Esophagus mucosa (tissue), 1 donor: ENCODE measurements at regions not wholly inside any gene's neighbourhood (a gene's known extent, or its start where the extent isn't known, plus 50 kb on each side); places are given as distances from the start of the nearest gene placed in this dataset.
"Not testable (repeated sequence)": the region's sequence is repeated elsewhere in the genome, so short reads cannot be mapped to it uniquely, and the experiment has no call there.

Source experiments
- ATAC-seq: fragments of 200-7000 bp; cut with Tn5 transposase; one replicate; pipeline ENCODE4 v1.9.1; 2020
- donor health status: DM: yes; HTN: yes; CAD: no.

DNA sequence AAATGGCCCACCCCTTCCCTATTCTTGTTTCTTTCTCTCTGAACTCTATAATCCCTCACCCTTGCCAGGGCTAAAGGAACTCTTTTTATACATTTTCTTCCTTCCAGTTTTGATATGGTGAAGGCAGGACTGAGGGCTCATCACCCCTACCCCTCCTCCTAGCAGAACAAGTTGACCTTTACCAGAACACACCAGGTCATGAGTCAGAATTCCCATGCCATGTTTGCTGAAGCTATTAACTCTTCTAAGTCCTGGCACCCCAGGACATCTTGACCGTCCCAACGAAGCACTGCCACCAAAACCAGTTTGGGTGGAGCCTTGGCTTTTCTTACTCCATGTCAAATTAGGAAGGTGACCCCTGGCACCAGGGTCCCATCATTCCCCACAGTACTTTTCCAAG lies 57.5 kb upstream of the DYNLT3 start:
- no peak for ATAC-seq

DNA sequence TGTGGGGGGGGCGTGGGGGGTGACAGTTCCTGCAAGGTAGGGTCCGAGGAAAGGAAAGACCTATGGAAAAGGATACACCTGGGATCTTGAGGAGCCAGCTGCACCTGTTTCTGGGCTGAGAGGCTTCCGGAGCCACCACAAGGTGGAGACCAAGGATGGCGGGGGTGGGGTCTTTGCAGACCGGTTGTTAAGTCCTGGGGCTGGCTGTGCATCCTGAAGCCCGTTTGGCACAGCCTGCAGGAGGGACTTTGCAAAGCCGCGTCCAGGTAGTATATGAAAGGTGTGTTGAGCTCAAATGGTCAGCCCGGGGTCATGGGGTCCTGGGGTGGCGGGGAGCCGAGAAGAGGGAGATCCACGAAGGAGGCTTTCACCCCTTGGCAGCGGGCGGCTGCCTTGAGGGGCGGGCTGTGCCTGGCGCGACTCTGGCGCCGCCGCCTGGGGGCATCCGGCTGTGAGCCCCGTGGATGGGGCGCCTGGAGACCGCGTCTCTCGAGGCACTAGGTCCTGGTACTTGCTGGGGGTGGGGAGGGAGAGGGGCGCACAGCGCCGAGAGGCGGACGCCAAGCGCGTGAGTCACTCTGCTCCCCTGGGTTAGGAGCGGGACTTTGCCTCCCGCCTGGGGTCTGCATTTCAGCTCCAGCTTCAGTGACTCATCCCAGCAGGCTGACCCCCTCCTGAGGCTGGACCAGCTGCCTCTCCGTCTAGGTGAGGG lies 58.2 kb upstream of the DYNLT3 start:
- no peak for ATAC-seq

DNA sequence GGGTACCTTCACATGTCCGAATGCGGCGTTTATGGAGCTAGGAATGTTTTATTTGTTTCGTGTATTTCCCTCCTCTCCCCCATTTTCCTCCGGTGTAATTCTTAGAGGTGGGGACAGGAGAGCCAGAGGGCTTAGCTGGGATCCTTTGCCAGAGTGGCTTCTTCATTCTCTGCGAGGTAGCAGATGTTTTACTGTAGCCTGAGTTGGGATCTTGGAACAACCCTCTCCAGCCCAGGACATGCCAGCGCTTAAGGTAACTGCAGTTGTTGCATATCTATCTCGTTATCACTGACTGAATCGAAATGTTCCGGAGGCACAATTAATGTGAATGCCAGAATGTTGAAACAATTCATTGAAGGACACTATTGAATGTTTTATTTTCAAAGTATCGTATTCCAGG lies 59.0 kb upstream of the DYNLT3 start:
- ATAC-seq = no peak

DNA sequence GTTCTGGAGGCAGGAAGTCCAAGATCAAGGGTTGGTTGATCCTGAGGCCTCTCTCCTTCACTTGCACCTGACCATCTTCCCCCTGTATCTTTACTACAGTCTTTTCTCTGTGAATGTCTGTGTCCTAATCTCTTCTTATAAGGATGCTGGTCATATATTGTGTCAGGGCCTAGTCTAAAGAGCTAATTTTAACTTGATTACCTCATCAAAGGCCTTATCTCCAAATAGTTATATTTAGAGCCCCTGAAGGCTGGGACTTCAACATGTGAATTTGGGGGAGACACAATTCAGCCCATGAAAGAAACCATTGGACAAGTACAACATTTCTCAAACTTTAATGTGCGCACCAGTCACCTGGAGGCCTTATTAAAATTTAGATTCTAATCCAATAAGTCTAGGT lies 62.8 kb upstream of the DYNLT3 start:
- ATAC-seq = no peak

DNA sequence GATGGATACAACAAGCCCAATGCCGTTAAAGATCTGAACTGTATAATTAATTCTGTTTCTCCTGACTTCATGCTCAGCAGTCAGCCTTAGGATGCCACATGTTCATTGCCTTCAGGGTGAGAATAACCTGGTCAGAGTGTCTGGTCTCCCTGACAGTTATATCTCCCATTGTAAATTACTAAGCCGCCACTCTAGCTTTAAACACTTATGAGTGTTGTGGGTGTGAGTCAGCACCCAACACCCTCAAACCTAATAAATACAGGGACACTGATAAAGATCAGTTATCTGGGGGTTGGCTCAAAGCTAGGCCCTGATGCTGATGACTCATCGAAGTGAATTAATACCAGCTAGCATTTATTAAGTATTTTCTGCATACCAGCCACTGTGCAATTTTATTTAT lies 64.9 kb upstream of the DYNLT3 start:
- no peak for ATAC-seq

DNA sequence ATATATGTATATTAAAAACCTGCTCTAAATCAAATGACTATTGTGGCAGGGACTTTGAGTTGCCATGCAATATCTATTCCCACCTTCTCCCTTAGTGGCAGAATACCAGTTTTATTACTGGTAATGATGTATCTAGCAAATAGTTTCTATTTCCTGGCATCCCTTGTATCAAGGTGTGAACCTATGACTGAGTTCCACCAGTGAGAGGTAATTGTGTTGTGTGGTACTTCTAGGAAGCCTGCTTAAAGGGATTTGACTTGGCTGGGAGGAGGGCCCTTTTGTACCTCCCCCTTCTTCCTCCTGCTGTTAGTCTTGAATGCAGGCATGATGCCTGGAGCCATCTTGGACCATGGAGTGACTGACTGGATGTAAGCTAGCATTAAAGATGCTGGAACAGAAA lies 65.4 kb upstream of the DYNLT3 start:
- ATAC-seq = no peak

DNA sequence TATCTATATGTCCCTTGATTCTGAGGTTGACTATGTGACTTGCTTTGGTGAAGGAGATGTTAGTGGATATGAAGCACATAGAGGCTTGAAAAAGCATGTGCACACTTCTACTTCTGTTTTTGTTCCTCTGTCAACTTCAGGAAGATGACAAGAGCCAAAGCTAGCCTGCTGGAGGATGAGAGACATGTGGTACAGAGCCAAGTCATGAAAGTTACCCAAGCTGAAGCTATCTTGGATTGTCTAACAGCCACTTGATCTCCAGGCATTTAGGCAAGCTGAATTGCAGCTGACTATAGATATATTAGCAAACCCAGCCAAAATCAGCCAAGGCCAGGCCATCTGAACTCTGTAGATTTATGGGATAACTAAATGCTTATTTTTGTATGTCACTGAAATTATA lies 70.8 kb upstream of the DYNLT3 start:
- ATAC-seq = no peak

DNA sequence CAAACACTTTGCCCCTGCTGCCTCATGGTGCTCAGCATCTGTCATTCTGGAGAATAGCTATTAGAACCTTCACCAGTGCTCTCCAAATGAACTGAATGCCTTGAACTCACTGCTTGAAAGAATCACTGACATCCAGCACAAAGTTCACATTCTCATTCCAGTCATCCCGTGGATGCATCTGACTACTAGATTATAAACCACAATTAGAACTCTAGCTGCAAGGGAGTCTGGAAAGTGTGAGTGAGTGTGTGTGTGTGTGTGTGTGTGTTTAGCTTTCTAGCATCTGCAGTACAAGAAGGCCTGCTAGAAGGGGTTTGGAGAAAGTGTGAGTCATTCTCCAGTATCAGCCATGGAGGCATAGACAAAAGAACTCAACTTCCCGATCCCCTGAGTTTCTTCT lies 71.3 kb upstream of the DYNLT3 start:
- no peak for ATAC-seq

DNA sequence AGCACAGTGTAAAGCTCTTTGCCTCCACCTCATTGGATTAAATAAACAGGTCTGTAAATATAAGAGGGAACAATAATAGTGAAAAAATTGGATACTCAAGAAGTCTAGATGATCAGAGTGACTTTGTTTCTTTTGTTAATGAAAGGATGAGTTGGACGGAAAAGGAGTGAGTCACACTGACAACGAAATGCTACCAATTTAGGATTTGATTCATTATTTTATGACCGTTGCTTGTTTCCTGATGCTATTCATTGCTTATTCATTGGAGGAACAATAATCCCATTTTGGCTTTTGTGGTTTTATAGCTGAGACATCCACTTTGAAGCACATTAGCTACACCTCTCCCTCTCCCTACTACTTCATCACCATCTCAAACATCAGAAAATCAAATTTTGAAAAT lies 74.4 kb upstream of the DYNLT3 start:
- ATAC-seq = peak; percentile 45

DNA sequence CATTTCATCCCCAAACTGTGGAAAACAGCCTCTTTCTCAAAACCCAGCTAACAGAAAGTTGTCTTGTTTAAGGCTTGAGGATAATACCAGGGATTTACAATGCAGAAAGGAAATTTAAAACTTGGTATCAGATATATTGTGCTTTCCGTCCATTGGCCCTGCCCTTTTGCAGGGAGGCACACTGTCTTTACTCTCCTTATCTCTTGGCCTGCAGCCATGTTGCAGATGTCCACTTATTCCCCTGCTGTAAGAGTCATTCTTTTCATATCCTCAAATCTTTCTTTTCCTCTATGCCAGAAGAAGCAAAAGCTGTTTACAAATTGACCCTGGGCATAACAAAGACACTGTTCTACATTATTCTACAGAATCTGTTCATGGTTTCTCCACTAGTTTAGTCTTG lies 75.6 kb upstream of the DYNLT3 start:
- ATAC-seq = no peak

DNA sequence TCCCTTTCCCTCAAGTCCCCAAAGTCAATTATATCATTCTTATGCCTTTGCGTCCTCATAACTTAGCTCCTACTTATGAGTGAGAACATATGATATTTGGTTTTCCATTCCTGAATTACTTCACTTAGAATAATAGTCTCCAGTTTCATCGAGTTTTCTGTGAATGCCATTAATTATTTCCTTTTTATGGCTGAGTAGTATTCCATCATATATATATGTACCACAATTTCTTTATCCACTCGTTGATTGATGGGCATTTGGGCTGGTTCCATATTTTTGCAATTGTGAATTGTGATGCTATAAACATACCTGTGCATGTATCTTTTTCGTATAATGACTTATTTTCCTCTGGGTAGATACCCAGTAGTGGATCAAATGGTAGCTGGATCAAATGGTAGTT lies 78.4 kb upstream of the DYNLT3 start:
- ATAC-seq = not testable (repeated sequence)

DNA sequence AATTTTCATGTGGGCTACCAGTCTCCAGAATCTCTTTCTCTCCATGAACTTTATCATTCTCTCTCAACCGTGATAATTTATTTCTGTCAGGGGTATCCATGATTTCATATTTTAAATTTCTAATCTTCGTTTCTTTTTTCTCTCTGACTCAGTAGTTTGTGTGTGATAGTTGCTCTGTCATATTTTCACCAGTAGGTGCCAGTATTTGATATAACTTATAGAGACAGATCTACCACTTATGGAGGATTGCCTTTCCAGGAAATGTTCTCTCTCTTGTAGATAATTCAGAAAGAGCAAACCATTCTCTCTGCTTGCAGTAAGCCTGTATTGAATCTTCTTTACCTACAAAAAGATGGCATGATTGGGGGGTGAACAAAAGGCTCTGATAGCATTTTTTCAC lies 79.3 kb upstream of the DYNLT3 start:
- ATAC-seq = peak; percentile 72

DNA sequence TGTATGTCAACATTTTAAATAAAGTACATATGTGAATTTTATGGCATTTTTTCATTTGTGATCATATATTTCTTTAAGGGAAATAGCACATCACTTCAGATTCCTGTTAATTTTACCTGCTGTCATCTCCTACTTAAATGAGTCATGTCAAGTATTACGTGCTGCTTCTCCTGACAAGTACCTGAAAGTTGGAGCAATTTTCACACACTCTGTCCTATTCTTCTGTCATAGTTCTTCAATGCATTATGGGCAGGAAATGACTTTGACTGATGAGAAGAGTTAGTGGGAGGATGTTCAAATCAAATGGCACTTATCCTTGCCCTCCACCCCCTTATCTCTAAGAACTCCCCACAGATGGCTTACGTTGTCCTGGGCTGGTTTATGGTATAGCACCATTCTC lies 64.2 kb upstream of the SYTL5 start:
- ATAC-seq = no peak

DNA sequence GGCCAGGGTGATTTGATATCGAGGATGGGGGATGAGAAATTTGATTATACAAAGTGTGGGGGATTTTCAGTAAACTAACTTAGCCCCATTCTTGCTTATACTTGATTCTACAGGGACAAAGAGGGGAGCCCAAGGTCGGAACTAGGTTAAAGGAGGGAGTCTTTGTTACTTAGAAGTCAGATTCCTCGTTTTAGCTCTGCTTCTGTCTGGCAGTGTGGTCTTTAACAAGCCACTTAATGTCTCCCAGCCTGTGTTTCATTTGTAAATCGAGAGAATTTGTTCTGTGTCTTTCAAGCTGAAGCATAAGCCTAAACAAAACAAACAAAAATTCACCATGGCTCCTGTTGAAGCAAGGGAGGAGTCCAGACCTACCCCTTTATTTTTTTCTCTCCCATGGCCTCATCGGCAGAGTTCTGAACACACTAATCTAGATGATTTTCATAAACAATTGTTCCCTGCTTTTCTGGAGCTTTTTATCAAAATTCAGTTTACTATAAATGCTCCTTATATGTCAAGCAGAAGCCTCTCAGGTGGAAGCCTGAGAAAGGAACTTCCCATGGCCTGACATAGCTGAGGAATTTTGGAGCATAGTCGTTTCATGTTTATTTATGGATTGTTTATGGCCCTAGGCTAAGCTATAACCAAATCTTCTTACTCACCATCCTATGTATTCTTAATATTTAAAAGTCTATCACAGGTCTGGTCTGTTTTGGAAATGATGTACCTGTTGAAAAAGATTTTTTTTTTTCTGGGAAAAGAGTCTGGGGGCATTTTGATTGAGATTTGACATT lies 62.6 kb upstream of the SYTL5 start:
- ATAC-seq = no peak

DNA sequence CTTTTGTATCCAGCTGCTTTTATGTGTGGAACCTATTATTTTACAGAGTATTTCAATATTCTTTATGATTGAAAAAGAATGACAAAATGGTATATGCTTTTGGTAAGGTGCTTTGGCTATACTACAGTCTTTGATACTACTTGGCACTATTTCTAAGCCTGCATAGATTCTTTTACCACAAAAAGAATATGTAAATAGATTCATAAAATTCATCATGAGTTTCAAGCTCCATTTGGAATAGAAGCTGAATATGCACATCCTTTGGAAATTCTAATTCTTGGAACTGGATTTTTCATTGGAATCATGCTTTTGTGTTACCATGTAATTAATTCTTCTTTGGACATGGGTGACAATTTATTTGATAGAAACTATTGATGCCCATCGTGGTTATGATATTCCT lies 60.2 kb upstream of the SYTL5 start:
- ATAC-seq = no peak

DNA sequence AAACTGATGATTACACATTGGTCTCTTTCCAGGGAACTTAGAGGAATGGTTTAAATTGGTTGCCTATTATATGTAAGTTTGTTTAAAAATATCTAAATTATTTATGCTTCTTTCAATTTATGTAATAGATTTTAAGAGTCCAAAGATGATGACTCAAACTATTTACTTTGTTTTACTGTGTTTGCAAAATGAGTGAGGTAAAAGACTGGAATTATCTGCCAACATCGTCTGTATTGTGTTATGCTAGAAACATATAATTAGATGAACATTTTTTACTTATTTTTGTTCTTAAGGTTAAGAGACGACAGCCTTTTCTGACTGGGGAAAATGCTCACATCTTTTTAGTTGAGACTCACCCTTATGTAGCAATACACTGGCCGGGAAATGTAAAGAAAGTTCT lies 51.1 kb upstream of the SYTL5 start:
- ATAC-seq = no peak

DNA sequence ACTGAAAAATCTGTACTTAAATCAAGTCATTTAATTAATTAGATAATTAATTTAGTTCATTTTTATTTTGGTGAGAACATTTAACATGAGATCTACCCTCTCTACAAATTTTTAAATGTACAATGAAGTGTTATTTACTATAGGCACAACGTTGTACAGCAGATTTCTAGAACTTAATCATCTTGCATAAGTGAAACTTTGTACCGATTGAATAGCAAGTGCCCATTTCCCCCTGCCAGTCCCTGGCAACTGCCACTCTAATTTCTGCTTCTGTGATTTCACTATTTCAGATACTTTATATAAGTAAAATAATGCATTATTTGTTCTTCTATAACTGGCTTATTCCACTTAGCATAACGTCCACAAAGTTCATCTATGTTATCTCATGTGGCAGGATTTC lies 50.1 kb upstream of the SYTL5 start:
- ATAC-seq = no peak
